ENCODE measurements at regions not wholly inside any gene's neighbourhood (a gene's known extent, or its start where the extent isn't known, plus 50 kb on each side); places are given as distances from the start of the nearest gene placed in this dataset.

DNA sequence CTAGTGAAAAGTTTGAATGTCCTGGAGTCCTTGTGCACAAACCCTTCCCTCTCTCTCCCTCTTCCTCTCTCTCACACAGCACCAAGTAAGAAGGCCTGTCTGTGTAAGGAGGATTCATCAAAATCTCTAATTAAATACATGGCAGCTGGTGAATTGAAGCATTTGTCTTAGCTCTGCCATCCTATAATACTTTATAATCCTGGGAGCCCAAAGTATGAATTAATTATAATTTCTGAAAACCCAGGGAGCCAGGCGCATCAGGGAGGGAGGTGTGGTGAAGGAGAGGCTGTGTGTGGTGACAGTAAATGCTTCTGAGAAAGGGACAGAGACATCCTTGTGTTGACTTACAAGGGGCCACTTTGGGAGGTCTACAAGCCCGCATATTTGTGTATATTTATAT, 691.4 kb upstream of the EEF2KMT start:
- Histone ChIP-seq H3K27me3 (ENCODE audit: control insufficient read depth, insufficient read depth, low read length) (no peaks in the 10 kb centered on the region), H3K9me3 (ENCODE audit: control insufficient read depth in 2 of 2, low read length in 2 of 2) (no peaks in the 10 kb centered on the region), H3K4me3 (ENCODE audit: low read depth, low read length) (no peak overlapping the region), H3K36me3 (ENCODE audit: control insufficient read depth, insufficient read depth, low read length) (no peaks in the 10 kb centered on the region), H3K4me1 (ENCODE audit: control insufficient read depth, insufficient read depth, low read length, poor library complexity, severe bottlenecking) (no peaks in the 10 kb centered on the region), H3K27ac (ENCODE audit: insufficient read depth, low read length, poor library complexity, severe bottlenecking) (no peak overlapping the region)
- ATAC-seq (ENCODE audit: low read depth in 2 of 2) (no peak), DNase-seq (no peak)
- H3K4me1 Mint-ChIP-seq: no peaks in the 10 kb centered on the region
- no peaks in the 10 kb centered on the region for H3K27me3 Mint-ChIP-seq
- H3K4me3 Mint-ChIP-seq: no peak overlapping the region
- no peaks in the 10 kb centered on the region for H3K36me3 Mint-ChIP-seq
- H3K27ac Mint-ChIP-seq: no peak overlapping the region
- H3K9me3 Mint-ChIP-seq: peaks cover 0 to 12% (median 7%) of the 10 kb centered on the region in 7 donors

DNA sequence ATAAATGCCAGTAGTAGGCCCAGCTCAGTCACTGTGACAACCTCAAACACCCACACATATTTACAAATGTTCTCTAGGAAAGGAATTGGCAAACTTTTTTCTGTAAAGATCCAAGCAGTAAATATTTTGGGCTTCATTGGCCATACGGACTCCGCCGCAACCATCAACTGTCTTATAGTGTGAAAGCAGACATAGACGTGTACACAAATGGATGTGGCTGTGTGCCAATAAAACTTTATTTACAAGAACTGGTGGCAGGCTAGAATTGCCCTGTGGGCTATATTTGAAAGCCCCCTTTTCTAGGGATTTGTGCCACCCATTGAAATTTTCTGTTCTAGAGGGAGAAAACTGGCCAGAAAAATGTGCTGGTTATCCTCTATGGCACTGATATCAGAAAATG, 683.8 kb upstream of the EEF2KMT start:
- no peaks in the 10 kb centered on the region for H3K36me3 Mint-ChIP-seq
- Histone ChIP-seq H3K27me3 (ENCODE audit: control insufficient read depth, insufficient read depth, low read length) (no peaks in the 10 kb centered on the region), H3K4me1 (ENCODE audit: control insufficient read depth, insufficient read depth, low read length, poor library complexity, severe bottlenecking) (no peaks in the 10 kb centered on the region), H3K9me3 (ENCODE audit: control insufficient read depth in 2 of 2, low read length in 2 of 2) (no peaks in the 10 kb centered on the region), H3K27ac (ENCODE audit: insufficient read depth, low read length, poor library complexity, severe bottlenecking) (no peak overlapping the region), H3K4me3 (ENCODE audit: low read depth, low read length) (no peak overlapping the region), H3K36me3 (ENCODE audit: control insufficient read depth, insufficient read depth, low read length) (no peaks in the 10 kb centered on the region)
- peaks cover 0 to 11% (median 3%) of the 10 kb centered on the region in 7 donors for H3K9me3 Mint-ChIP-seq
- ATAC-seq (ENCODE audit: low read depth in 2 of 2) (no peak), DNase-seq (no peak)
- no peaks in the 10 kb centered on the region for H3K4me1 Mint-ChIP-seq
- H3K27me3 Mint-ChIP-seq: no peaks in the 10 kb centered on the region
- H3K27ac Mint-ChIP-seq: no peak overlapping the region
- H3K4me3 Mint-ChIP-seq: no peak overlapping the region

DNA sequence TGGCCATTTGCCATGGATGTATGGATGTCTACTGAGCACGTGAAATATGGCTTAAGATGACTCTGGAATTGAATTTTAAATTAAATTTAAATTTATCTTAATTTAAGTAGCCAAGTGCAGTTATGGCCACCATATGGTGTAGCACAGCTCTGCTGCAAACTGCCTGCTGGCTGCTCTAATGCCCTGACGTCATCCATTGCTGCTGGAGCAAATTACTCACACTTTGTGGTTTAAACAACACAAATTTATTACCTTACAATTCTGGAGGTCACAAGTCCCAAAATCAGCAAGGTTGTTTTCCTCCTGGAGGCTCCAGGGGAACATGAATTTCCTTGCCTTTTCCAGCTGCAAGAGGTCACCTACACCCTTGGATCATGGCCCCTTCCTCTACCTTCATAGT, 679.3 kb upstream of the EEF2KMT start:
- H3K36me3 Mint-ChIP-seq: no peaks in the 10 kb centered on the region
- DNase-seq (no peak), ATAC-seq (ENCODE audit: low read depth in 2 of 2) (no peak)
- H3K9me3 ChIP-seq (ENCODE audit: control insufficient read depth in 2 of 2, low read length in 2 of 2): no peaks in the 10 kb centered on the region
- no peak overlapping the region for H3K4me3 ChIP-seq (ENCODE audit: low read depth, low read length)
- H3K4me3 Mint-ChIP-seq: no peak overlapping the region
- no peaks in the 10 kb centered on the region for H3K4me1 ChIP-seq (ENCODE audit: control insufficient read depth, insufficient read depth, low read length, poor library complexity, severe bottlenecking)
- H3K27me3 ChIP-seq (ENCODE audit: control insufficient read depth, insufficient read depth, low read length): no peaks in the 10 kb centered on the region
- no peak overlapping the region for H3K27ac Mint-ChIP-seq
- H3K27ac ChIP-seq (ENCODE audit: insufficient read depth, low read length, poor library complexity, severe bottlenecking): no peak overlapping the region
- H3K4me1 Mint-ChIP-seq: no peaks in the 10 kb centered on the region
- H3K36me3 ChIP-seq (ENCODE audit: control insufficient read depth, insufficient read depth, low read length): no peaks in the 10 kb centered on the region
- peaks cover 0 to 13% (median 0%) of the 10 kb centered on the region in 7 donors for H3K9me3 Mint-ChIP-seq
- no peaks in the 10 kb centered on the region for H3K27me3 Mint-ChIP-seq

DNA sequence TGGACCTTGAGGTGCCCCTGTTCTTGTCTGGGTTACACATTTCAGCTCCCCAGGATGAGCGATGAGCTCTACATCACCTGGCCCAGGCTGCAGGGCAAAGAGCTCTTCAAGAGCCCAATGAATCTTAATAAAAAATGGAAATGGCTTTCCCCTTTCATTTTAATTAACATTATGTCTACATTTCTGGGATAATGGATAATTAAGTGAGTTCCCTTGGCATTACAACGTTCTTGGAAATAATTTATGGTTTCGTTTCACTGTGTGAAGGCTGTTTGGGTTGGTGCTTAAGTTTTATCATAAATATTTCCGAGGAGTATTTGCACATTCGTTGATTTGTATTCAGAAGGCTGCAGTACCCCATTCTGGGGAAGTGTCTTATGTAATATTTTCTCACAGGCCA, 678.3 kb upstream of the EEF2KMT start:
- Histone ChIP-seq H3K4me1 (ENCODE audit: control insufficient read depth, insufficient read depth, low read length, poor library complexity, severe bottlenecking) (no peaks in the 10 kb centered on the region), H3K27me3 (ENCODE audit: control insufficient read depth, insufficient read depth, low read length) (no peaks in the 10 kb centered on the region), H3K27ac (ENCODE audit: insufficient read depth, low read length, poor library complexity, severe bottlenecking) (no peak overlapping the region), H3K4me3 (ENCODE audit: low read depth, low read length) (no peak overlapping the region), H3K9me3 (ENCODE audit: control insufficient read depth in 2 of 2, low read length in 2 of 2) (no peaks in the 10 kb centered on the region), H3K36me3 (ENCODE audit: control insufficient read depth, insufficient read depth, low read length) (no peaks in the 10 kb centered on the region)
- Mint-ChIP-seq H3K9me3 (peaks cover 0 to 13% (median 1%) of the 10 kb centered on the region in 7 donors), H3K27ac (no peak overlapping the region), H3K27me3 (no peaks in the 10 kb centered on the region), H3K4me1 (no peaks in the 10 kb centered on the region), H3K36me3 (no peaks in the 10 kb centered on the region), H3K4me3 (no peak overlapping the region)
- DNase-seq (no peak), ATAC-seq (ENCODE audit: low read depth in 2 of 2) (no peak)

DNA sequence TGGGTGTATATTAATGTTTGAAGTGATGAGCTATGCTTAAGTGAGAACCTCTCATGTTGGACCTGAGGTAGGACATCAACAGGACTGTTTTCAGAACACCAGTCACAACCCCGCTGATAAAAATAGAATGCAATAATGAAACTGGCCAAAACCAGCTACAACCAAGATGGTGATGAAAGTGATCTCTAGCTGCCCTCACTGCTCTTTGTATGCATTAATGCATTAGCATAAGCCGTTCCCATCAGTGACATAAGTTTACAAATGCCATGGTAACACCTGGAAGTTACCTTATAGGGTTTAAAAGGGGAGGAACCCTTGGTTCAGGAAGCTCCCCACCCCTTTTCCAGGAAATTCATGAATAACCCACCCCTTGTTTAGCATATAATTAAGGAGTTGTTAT, 672.5 kb upstream of the EEF2KMT start:
- peaks cover 0 to 17% (median 7%) of the 10 kb centered on the region in 7 donors for H3K9me3 Mint-ChIP-seq

DNA sequence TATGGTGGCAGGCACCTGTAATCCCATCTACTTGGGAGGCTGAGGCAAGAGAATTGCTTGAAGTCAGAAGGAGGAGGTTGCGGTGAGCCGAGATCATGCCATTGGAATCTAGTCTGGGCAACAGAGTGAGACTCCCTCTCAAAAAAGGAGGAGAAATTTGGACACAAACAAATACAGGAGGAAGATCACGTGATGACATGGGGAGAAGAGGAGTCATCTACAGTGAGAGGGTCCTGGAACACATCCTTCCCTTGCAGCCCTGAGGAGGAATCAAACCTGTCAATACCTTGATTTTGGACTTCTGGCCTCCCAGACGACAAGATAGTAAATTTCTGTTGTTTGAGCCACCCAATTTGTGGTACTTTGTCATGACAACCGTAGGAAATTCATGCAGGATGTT, 671.9 kb upstream of the EEF2KMT start:
- Mint-ChIP-seq H3K36me3 (no peaks in the 10 kb centered on the region), H3K9me3 (peaks cover 0 to 16% (median 7%) of the 10 kb centered on the region in 7 donors)
- no peaks in the 10 kb centered on the region for H3K4me1 ChIP-seq (ENCODE audit: control insufficient read depth, insufficient read depth, low read length, poor library complexity, severe bottlenecking)

More for the DNA sequence above, 672.5 kb upstream of the EEF2KMT start:
- DNase-seq (no peak), ATAC-seq (ENCODE audit: low read depth in 2 of 2) (no peak)
- no peaks in the 10 kb centered on the region for H3K27me3 ChIP-seq (ENCODE audit: control insufficient read depth, insufficient read depth, low read length)
- no peak overlapping the region for H3K27ac ChIP-seq (ENCODE audit: insufficient read depth, low read length, poor library complexity, severe bottlenecking)
- H3K9me3 ChIP-seq (ENCODE audit: control insufficient read depth in 2 of 2, low read length in 2 of 2): peaks cover 0 to 2% of the 10 kb centered on the region in 2 experiments
- H3K4me1 Mint-ChIP-seq: peaks cover 0 to 2% (median 0%) of the 10 kb centered on the region in 4 donors
- H3K27me3 Mint-ChIP-seq: no peaks in the 10 kb centered on the region
- no peaks in the 10 kb centered on the region for H3K4me1 ChIP-seq (ENCODE audit: control insufficient read depth, insufficient read depth, low read length, poor library complexity, severe bottlenecking)
- no peaks in the 10 kb centered on the region for H3K36me3 ChIP-seq (ENCODE audit: control insufficient read depth, insufficient read depth, low read length)
- H3K4me3 Mint-ChIP-seq: no peak overlapping the region
- no peaks in the 10 kb centered on the region for H3K36me3 Mint-ChIP-seq
- H3K4me3 ChIP-seq (ENCODE audit: low read depth, low read length): no peak overlapping the region
- no peak overlapping the region for H3K27ac Mint-ChIP-seq

DNA sequence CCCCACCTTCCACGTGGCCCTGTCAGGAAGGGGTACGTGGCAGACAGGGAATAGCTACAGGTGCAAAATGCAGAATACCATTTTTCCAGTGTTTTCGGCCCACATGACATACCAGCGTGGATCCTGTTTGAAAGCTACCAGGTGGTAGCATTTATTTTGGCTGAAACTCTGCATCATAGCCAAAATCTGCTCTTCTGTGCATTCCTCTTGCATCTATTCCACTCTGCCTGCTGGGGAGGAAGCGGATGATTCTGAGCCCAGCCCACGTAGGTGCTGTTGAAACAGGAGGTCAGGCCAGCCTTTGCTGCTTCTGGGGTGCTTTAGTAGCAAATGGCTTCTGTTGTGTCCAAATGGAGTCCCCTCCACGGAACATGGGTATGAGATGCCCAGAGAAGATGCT, 670.9 kb upstream of the EEF2KMT start:
- Histone ChIP-seq H3K27ac (ENCODE audit: insufficient read depth, low read length, poor library complexity, severe bottlenecking) (no peak overlapping the region), H3K4me3 (ENCODE audit: low read depth, low read length) (no peak overlapping the region), H3K27me3 (ENCODE audit: control insufficient read depth, insufficient read depth, low read length) (no peaks in the 10 kb centered on the region), H3K36me3 (ENCODE audit: control insufficient read depth, insufficient read depth, low read length) (no peaks in the 10 kb centered on the region), H3K9me3 (ENCODE audit: control insufficient read depth in 2 of 2, low read length in 2 of 2) (peaks cover 0 to 2% of the 10 kb centered on the region in 2 experiments), H3K4me1 (ENCODE audit: control insufficient read depth, insufficient read depth, low read length, poor library complexity, severe bottlenecking) (no peaks in the 10 kb centered on the region)
- ATAC-seq (ENCODE audit: low read depth in 2 of 2): no peak
- no peak overlapping the region for H3K27ac Mint-ChIP-seq
- no peak overlapping the region for H3K4me3 Mint-ChIP-seq
- DNase-seq: no peak
- no peaks in the 10 kb centered on the region for H3K27me3 Mint-ChIP-seq
- H3K36me3 Mint-ChIP-seq: no peaks in the 10 kb centered on the region
- peaks cover 0 to 17% (median 7%) of the 10 kb centered on the region in 7 donors for H3K9me3 Mint-ChIP-seq
- H3K4me1 Mint-ChIP-seq: peaks cover 0 to 2% (median 0%) of the 10 kb centered on the region in 4 donors

More for the DNA sequence above, 671.9 kb upstream of the EEF2KMT start:
- ATAC-seq (ENCODE audit: low read depth in 2 of 2) (no peak), DNase-seq (no peak)
- no peaks in the 10 kb centered on the region for H3K36me3 ChIP-seq (ENCODE audit: control insufficient read depth, insufficient read depth, low read length)
- no peaks in the 10 kb centered on the region for H3K27me3 ChIP-seq (ENCODE audit: control insufficient read depth, insufficient read depth, low read length)
- H3K4me1 Mint-ChIP-seq: peaks cover 0 to 2% (median 0%) of the 10 kb centered on the region in 4 donors
- H3K27ac ChIP-seq (ENCODE audit: insufficient read depth, low read length, poor library complexity, severe bottlenecking): no peak overlapping the region
- no peak overlapping the region for H3K4me3 Mint-ChIP-seq
- H3K4me3 ChIP-seq (ENCODE audit: low read depth, low read length): no peak overlapping the region
- no peak overlapping the region for H3K27ac Mint-ChIP-seq
- H3K9me3 ChIP-seq (ENCODE audit: control insufficient read depth in 2 of 2, low read length in 2 of 2): peaks cover 0 to 2% of the 10 kb centered on the region in 2 experiments
- H3K27me3 Mint-ChIP-seq: no peaks in the 10 kb centered on the region

DNA sequence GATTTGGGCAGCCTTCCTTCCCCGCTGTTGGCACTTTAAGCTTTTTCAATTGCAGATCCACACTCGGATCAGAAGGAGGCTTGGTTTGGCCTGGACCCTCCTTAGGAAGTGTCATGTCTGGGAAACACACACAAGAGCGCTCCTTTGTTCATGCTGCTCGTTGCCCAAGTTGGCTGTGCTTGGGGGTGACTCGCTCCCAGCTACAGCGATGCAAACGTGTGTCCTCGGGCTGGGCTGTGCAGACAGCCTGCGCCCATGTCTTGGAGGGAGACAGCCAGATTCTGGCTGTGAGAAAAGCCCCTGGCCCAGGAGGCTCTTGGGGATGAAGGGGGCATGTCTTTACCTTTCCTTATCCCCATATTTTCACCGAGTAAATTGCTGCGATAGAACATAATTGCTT, 665.6 kb upstream of the EEF2KMT start:
- Histone ChIP-seq H3K27me3 (ENCODE audit: control insufficient read depth, insufficient read depth, low read length) (no peaks in the 10 kb centered on the region), H3K4me3 (ENCODE audit: low read depth, low read length) (no peak overlapping the region), H3K27ac (ENCODE audit: insufficient read depth, low read length, poor library complexity, severe bottlenecking) (no peak overlapping the region), H3K9me3 (ENCODE audit: control insufficient read depth in 2 of 2, low read length in 2 of 2) (peaks cover 0 to 2% of the 10 kb centered on the region in 2 experiments), H3K36me3 (ENCODE audit: control insufficient read depth, insufficient read depth, low read length) (no peaks in the 10 kb centered on the region), H3K4me1 (ENCODE audit: control insufficient read depth, insufficient read depth, low read length, poor library complexity, severe bottlenecking) (no peaks in the 10 kb centered on the region)
- ATAC-seq (ENCODE audit: low read depth in 2 of 2) (no peak), DNase-seq (no peak)
- Mint-ChIP-seq H3K36me3 (no peaks in the 10 kb centered on the region), H3K27ac (no peak overlapping the region), H3K4me3 (no peak overlapping the region), H3K4me1 (no peaks in the 10 kb centered on the region), H3K9me3 (peaks cover 0 to 10% (median 4%) of the 10 kb centered on the region in 7 donors), H3K27me3 (no peaks in the 10 kb centered on the region)
